Pancreas (tissue), 10 donors: ENCODE measurements at regions not wholly inside any gene's neighbourhood (a gene's known extent, or its start where the extent isn't known, plus 50 kb on each side); places are given as distances from the start of the nearest gene placed in this dataset.

Source experiments
- ATAC-seq, 4 donors: fragments of 200-7000 bp; cut with Tn5 transposase; one replicate each; pipeline versions ENCODE4 v1.8.0 to v1.9.1; 2020; ENCODE audit warnings: mild to moderate bottlenecking in 4 of 4, moderate library complexity in 4 of 4
- DNase-seq, 6 donors: peaks; one replicate each; pipeline ENCODE4 v3.0.0-alpha.2; 2020
- FAIRE-seq: peaks from 2 replicates; lab custom pipeline; 2012; peaks lifted over from hg19 to GRCh38; lab: Jason Lieb, UNC
- H3K27ac ChIP-seq, 4 donors: fragments of 200-600 bp; sonication (generic); 1 replicate in 3 of 4; 2 replicates in 1 of 4; pipeline versions ENCODE4 v1.5.0 to v1.8.0; 2020
- H3K27me3 ChIP-seq, 4 donors: fragments of 200-600 bp; one replicate each; pipeline ENCODE4 v1.8.0; 2021
- H3K36me3 ChIP-seq, 3 donors: fragments of 200-600 bp; sonication (generic) in 1 of 3; one replicate each; pipeline versions ENCODE4 v1.5.0 to v1.8.0; 2020 to 2021
- H3K4me1 ChIP-seq, 3 donors: fragments of 200-600 bp; one replicate each; pipeline ENCODE4 v1.8.0; 2021
- H3K4me3 ChIP-seq, 4 donors: fragments of 200-600 bp; sonication (generic) in 2 of 4; one replicate each; pipeline versions ENCODE4 v1.5.0 to v1.8.0; 2020 to 2021
- H3K9me3 ChIP-seq, 4 donors: fragments of 200-600 bp; one replicate each; pipeline ENCODE4 v1.8.0; 2021
- WGBS, 2 donors: extraction: QIAGEN DNeasy Blood & Tissue Kit; methylation state at CpG; one replicate each; pipeline ENCODE4 v1.1.7; 2013; 5-methylcytosine and 5-hydroxymethylcytosine counted together
- intact Hi-C, 3 donors: fragments of 100-400 bp; cut with DNase I; formaldehyde crosslinking; loops; one replicate each; pipeline versions ENCODE4 v1.11.1 to v1.14.2; 2022
- TF ChIP-seq, protein P1 (sequence below), 4 donors: fragments of 200-600 bp; sonication (generic) in 3 of 4; IDR thresholded peaks; one replicate each; pipeline versions ENCODE4 v1.5.0 to v1.8.0; 2021; ENCODE audit warnings: antibody characterized with exemption in 4 of 4
- donor health status: healthy with polysubstance abuse.
- donor health status: DM: no; HTN: no; CAD: no; lungs with moderate emphysema.
- donor health status: DM: no; HTN: no; CAD: no.
- donor health status: control.
- donor health status: control.
- donor health status: Bipolar disorder and iron deficiency.
- donor health status: DM: yes; HTN: yes; CAD: no.
- donor health status: DM: no; HTN: no; CAD: no.
- donor health status: DM: no; HTN: no; CAD: no.
- donor health status: DM: yes; HTN: yes; CAD: no.

DNA sequence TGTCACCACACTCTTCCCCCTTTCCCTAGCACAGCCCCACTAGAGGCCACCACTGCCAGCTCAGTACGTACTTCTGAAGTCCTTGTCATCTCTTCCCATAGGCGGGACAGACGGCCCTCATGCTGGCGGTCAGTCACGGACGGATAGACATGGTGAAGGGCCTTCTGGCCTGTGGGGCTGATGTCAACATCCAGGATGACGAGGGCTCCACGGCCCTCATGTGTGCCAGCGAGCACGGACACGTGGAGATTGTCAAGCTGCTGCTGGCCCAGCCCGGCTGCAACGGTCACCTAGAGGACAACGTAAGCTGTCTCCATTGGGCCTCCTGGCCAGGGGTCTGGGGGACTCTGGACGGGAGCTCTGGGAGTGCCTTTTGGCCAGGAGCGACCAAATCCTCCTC lies 99.4 kb upstream of the DMRT1 start:
- DNase-seq (no peak), FAIRE-seq (no peak), ATAC-seq (no peak)
- Histone ChIP-seq H3K9me3 (no peaks in the 10 kb centered on the region), H3K4me1 (peaks cover 14 to 31% (median 25%) of the 10 kb centered on the region in 3 donors), H3K27ac (no peak overlapping the region), H3K27me3 (no peaks in the 10 kb centered on the region), H3K4me3 (no peak overlapping the region), H3K36me3 (peaks cover 3 to 53% (median 17%) of the 10 kb centered on the region in 3 donors)
- 96 to 97% methylated on average over 16 of the region's 16 CpGs for WGBS, 2 donors
- intact Hi-C loops: no loop called here
- TF ChIP-seq, protein P1, sequence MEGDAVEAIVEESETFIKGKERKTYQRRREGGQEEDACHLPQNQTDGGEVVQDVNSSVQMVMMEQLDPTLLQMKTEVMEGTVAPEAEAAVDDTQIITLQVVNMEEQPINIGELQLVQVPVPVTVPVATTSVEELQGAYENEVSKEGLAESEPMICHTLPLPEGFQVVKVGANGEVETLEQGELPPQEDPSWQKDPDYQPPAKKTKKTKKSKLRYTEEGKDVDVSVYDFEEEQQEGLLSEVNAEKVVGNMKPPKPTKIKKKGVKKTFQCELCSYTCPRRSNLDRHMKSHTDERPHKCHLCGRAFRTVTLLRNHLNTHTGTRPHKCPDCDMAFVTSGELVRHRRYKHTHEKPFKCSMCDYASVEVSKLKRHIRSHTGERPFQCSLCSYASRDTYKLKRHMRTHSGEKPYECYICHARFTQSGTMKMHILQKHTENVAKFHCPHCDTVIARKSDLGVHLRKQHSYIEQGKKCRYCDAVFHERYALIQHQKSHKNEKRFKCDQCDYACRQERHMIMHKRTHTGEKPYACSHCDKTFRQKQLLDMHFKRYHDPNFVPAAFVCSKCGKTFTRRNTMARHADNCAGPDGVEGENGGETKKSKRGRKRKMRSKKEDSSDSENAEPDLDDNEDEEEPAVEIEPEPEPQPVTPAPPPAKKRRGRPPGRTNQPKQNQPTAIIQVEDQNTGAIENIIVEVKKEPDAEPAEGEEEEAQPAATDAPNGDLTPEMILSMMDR (IDR thresholded peaks at IDR 0.05): no peak

DNA sequence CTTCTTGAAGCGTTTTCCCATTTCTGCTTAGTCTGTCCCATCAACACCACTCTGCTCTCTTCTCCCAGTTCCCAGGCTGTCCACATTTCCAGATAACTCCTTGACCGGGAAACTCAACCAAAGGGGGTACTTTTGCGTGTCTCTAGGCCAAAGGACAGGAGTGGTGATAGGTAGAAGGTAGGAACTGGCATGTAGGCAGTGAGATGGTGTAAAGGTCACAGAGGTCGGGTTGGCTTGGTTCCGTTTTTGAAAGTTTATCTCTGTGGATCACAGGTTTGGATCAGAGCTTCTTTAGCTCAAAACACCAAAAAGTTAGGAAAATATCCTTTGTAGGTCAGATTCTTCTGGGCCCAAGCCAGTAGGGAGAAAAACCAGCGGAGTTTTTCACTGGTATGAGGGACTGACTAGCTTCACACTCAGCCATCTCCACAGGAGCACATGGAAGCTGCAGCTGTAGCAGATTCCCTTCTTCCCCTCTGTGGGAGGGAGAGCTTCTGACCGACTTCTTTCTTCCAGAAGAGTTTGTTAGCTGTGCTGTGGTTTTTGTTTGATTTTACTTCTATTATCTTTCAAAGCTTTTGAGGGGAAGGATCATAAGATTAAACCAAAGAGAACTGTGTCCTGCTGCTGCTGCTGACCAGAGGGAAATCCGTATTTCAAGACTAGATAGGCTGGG lies 98.4 kb upstream of the DMRT1 start:
- no peak for ATAC-seq
- Histone ChIP-seq H3K4me3 (no peak overlapping the region), H3K36me3 (peaks cover 0 to 45% (median 14%) of the 10 kb centered on the region in 3 donors), H3K9me3 (no peaks in the 10 kb centered on the region), H3K27ac (no peak overlapping the region), H3K4me1 (peaks cover 19 to 38% (median 27%) of the 10 kb centered on the region in 3 donors), H3K27me3 (no peaks in the 10 kb centered on the region)
- DNase-seq: no peak
- no peak for FAIRE-seq
- 53 to 56% methylated on average over 8 of the region's 8 CpGs for WGBS, 2 donors
- intact Hi-C loops: no loop called here
- TF ChIP-seq, protein P1 (IDR thresholded peaks at IDR 0.05): no peak

DNA sequence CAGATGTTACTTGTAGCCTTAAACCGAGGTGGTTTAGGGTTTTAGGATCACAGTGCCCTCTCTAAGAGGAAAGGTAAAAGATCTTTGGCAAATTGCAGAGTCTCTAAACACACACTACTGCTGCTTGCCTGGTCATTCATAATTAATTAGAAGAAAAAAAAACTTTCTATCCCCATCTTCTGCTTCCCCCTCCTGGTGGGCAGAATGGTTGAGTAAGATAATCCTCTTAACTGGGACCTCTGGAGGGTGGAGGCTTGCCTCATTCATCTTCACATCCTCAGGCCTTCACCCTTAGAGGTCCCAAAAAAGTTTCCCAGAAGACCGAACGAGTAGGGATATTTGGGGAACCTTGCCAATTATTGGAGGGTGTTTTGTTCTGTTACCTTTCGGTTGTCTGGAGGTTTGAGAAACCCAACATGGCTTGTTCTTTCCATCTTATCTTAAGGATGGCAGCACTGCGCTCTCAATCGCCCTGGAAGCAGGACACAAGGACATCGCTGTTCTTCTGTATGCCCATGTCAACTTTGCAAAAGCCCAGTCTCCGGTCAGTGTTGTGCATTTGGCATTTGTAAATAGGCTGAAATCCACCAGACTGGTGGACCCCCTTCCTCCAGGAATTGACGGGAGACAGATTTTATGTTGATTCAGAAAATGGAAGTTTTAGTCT lies 97.3 kb upstream of the DMRT1 start:
- peaks cover 19 to 38% (median 27%) of the 10 kb centered on the region in 3 donors for H3K4me1 ChIP-seq
- intact Hi-C loops: no loop called here
- DNase-seq (no peak), FAIRE-seq (no peak), ATAC-seq (peak in 1 of 4 donors; percentile 1)
- H3K9me3 ChIP-seq: no peaks in the 10 kb centered on the region
- H3K36me3 ChIP-seq: peaks cover 0 to 37% (median 9%) of the 10 kb centered on the region in 3 donors
- no peak overlapping the region for H3K4me3 ChIP-seq
- TF ChIP-seq, protein P1 (IDR thresholded peaks at IDR 0.05): no peak
- WGBS, 2 donors: 66% methylated on average over 9 of the region's 9 CpGs
- H3K27ac ChIP-seq: peak overlapping the region in 1 of 4 donors; percentile 27
- H3K27me3 ChIP-seq: no peaks in the 10 kb centered on the region

DNA sequence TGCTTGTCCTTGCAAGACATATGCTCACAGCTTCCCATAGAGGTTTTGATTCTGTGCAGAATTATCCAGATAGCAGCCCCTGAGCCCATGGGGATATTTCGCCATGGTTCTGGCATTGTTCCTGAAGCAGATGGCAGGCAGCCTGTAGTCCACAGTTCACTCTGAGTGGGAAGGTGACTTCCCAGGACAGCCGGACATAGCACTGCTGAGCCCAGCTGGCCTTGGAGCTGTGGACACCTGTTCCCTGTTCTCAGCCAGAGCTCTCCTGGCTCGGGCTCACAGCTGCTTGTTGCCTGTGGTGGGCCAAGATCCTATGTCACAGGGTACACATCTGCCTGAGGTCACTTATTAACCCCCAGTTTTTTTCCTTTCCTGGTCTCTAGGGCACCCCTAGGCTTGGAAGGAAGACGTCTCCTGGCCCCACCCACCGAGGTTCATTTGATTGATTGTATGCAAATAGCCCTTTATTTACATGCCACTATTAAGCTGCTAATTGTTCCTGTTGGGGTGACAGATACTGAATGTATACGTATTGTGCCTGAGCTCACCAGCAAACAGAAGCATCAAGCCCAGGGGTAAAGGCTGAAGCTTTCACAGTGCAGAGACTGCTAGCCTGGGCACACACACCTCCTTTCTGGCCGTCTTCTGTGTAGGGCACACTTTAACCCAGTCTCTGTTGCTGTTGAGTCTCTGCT lies 96.6 kb upstream of the DMRT1 start:
- H3K4me1 ChIP-seq: peaks cover 19 to 38% (median 27%) of the 10 kb centered on the region in 3 donors
- ATAC-seq (peak; percentile 94 to 97 (median 96)), DNase-seq (peak; percentile 77 to 95 (median 92)), FAIRE-seq (no peak)
- intact Hi-C loops: no loop called here
- H3K9me3 ChIP-seq: no peaks in the 10 kb centered on the region
- H3K27me3 ChIP-seq: no peaks in the 10 kb centered on the region
- H3K4me3 ChIP-seq: no peak overlapping the region
- peaks cover 0 to 29% (median 9%) of the 10 kb centered on the region in 3 donors for H3K36me3 ChIP-seq
- peak overlapping the region; percentile 31 to 75 (median 60) for H3K27ac ChIP-seq
- WGBS, 2 donors: 12 to 18% methylated on average over 7 of the region's 7 CpGs
- TF ChIP-seq, protein P1 (IDR thresholded peaks at IDR 0.05): no peak
